ENCODE measurements at regions not wholly inside any gene's neighbourhood (a gene's known extent, or its start where the extent isn't known, plus 50 kb on each side); places are given as distances from the start of the nearest gene placed in this dataset.
A peak's percentile ranks its signal among the peaks of the same experiment; 100 is the strongest.

GRCh38 chr12:12010277-12011039, 60.3 kb upstream of the BCL2L14 start:
- Mint-ChIP-seq H3K4me3 (peak overlapping the region; percentile 81 to 91), H3K27ac (peak overlapping the region; percentile 69 to 88), H3K36me3 (ENCODE audit: insufficient read depth) (peaks cover 12% of the 10 kb centered on the region), H3K9me3 (no peaks in the 10 kb centered on the region), H3K27me3 (peaks cover 0 to 10% of the 10 kb centered on the region in 2 donors), H3K4me1 (ENCODE audit: low read depth in 2 of 2) (peaks cover 48 to 55% of the 10 kb centered on the region in 2 donors)
- DNase-seq, result peak; percentile 22 to 40 (median 24)
- peak; percentile 55 for ATAC-seq (replicated peaks)

DNA sequence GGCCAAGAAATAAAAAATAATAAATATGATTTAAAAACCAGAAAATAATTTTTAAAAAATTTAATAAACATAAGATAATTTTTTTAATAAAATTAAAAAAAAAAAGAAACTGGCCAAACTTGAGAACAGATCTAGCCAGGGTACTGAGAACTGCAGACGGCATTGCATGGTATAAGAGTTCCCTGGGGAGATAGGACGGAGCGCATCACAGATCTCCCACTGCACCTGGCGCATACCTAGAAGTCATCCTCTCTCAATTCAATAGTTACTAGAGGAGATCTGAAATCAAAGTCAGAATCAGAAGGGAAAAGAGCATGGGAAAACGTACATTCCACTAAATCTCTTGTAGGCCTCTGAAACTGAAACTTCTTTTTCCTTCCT, 58.9 kb upstream of the BCL2L14 start:
- H3K27ac Mint-ChIP-seq, result no peak overlapping the region
- H3K4me3 Mint-ChIP-seq, result no peak overlapping the region
- peaks cover 12% of the 10 kb centered on the region for H3K36me3 Mint-ChIP-seq (ENCODE audit: insufficient read depth)

DNA sequence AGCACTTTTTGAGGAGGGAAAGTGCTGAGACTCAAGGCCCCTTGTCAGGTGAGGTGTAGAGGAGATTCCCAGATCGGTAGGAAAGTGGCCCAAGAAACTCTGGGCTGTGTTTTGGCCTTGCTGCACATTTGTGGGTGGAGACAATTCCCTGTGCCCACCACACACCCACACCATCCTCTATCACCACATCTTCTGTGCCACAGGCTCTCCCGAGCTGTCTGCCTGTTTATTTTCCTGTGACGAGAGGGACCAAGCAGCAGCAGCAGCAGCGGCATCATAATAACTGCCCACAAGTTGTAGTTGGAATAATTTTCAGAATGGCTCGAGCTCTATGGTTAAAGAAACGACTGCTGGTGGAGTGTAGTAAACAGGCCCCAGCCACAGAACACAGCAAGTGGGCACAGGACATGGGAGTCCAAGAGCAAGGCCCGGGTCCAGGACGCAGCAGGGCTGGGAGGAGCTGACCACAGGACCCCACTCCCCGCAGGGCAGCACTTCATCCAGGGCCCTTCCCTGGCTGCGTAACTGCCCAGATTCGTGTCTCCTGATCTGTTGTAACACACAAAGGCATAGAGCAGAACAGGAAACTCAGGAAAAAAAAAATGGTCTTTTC, 55.6 kb upstream of the BCL2L14 start:
- no peaks in the 10 kb centered on the region for H3K27me3 Mint-ChIP-seq
- H3K4me1 Mint-ChIP-seq (ENCODE audit: low read depth in 2 of 2), result peaks cover 24% of the 10 kb centered on the region in 2 donors
- ATAC-seq (replicated peaks), result no peak

More for the DNA sequence above, 58.9 kb upstream of the BCL2L14 start:
- Mint-ChIP-seq H3K4me1 (ENCODE audit: low read depth in 2 of 2) (peaks cover 47 to 50% of the 10 kb centered on the region in 2 donors), H3K27me3 (peaks cover 0 to 10% of the 10 kb centered on the region in 2 donors), H3K9me3 (no peaks in the 10 kb centered on the region)
- DNase-seq, result no peak
- no peak for ATAC-seq (replicated peaks)

DNA sequence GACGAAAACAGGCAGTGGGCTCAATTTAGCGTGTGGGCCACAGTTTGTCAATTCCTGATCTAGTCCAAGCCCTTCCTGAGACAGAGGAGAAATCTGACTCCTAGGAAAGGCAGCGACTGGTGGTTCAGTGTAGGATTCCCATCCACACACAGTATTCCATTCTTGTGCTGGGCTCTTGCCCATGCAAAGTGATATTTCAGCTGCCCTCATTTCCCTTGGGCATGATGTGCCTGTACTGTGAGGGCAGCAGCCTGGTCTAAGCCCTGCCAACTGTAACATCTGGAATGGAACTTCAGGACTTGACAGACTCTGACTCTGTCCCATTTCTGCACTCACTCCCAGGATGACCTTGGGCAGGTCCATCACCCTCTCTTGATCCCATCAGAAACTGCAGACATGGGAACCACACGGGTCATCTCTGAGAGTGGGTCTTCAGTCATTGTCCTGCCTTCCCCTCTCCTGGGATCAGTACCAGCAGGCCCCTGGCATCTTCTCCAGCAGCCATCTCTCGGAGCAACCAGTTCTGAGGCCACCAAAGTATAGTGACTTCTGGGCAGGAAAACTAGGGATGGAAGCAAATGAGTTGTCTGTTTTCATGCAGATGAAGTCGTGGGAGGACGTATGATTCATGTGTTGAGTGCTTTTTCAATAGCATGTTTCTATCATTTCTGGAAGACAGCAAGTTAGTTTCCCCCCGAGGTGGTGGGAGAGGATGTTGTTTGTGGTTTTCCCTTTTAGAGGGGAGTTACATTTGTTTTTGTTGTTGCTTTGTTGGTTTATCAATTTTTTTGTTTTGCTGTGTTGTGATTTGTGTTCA, 54.2 kb upstream of the BCL2L14 start:
- no peak for ATAC-seq (replicated peaks)
- H3K4me3 Mint-ChIP-seq, result no peak overlapping the region
- peaks cover 12 to 13% of the 10 kb centered on the region in 2 donors for H3K4me1 Mint-ChIP-seq (ENCODE audit: low read depth in 2 of 2)
- peak overlapping the region; percentile 1 to 67 for H3K27ac Mint-ChIP-seq
- H3K36me3 Mint-ChIP-seq (ENCODE audit: insufficient read depth), result no peaks in the 10 kb centered on the region
- no peaks in the 10 kb centered on the region for H3K9me3 Mint-ChIP-seq
- no peaks in the 10 kb centered on the region for H3K27me3 Mint-ChIP-seq
- DNase-seq, result no peak

More for the DNA sequence above, 55.6 kb upstream of the BCL2L14 start:
- Mint-ChIP-seq H3K36me3 (ENCODE audit: insufficient read depth) (peaks cover 7% of the 10 kb centered on the region), H3K4me3 (no peak overlapping the region), H3K27ac (peak overlapping the region in 1 of 2 donors; percentile 41), H3K9me3 (no peaks in the 10 kb centered on the region)
- DNase-seq, result no peak

DNA sequence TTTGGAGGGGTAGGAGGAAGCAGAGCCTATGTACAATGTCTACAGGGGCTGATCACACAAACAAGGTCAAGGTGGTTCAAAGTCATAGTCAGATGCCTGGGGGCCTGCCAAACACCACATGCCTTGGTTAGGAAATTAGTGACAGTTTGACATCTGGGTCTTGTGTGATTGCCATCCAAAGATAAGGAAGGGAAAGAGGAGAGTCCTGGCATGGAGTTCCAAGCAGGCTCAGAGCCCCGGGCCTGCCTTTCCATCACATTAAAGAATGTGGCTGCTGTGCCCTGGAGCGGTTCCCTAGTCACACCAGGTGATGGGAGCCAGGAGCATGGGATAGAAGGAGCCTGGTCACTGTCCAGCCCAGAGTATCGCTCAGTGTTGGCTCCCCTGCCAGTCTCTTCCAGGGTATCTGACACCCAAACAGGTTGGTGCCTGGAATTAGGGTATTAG, 53.6 kb upstream of the BCL2L14 start:
- DNase-seq, result no peak
- no peaks in the 10 kb centered on the region for H3K27me3 Mint-ChIP-seq
- H3K36me3 Mint-ChIP-seq (ENCODE audit: insufficient read depth), result no peaks in the 10 kb centered on the region
- no peaks in the 10 kb centered on the region for H3K9me3 Mint-ChIP-seq
- no peak for ATAC-seq (replicated peaks)
- peaks cover 9 to 12% of the 10 kb centered on the region in 2 donors for H3K4me1 Mint-ChIP-seq (ENCODE audit: low read depth in 2 of 2)
- H3K4me3 Mint-ChIP-seq, result no peak overlapping the region
- peak overlapping the region; percentile 1 to 67 for H3K27ac Mint-ChIP-seq

GRCh38 chr12:12017798-12018197, 52.9 kb upstream of the BCL2L14 start:
- no peaks in the 10 kb centered on the region for H3K36me3 Mint-ChIP-seq (ENCODE audit: insufficient read depth)
- peak overlapping the region in 1 of 2 donors; percentile 33 for H3K27ac Mint-ChIP-seq
- H3K27me3 Mint-ChIP-seq, result no peaks in the 10 kb centered on the region
- ATAC-seq (replicated peaks), result no peak
- no peak overlapping the region for H3K4me3 Mint-ChIP-seq
- H3K4me1 Mint-ChIP-seq (ENCODE audit: low read depth in 2 of 2), result peaks cover 5 to 9% of the 10 kb centered on the region in 2 donors
- no peaks in the 10 kb centered on the region for H3K9me3 Mint-ChIP-seq
- DNase-seq, result no peak

- Mint-ChIP-seq H3K9me3 (no peaks in the 10 kb centered on the region), H3K36me3 (ENCODE audit: insufficient read depth) (no peaks in the 10 kb centered on the region), H3K4me3 (no peak overlapping the region), H3K27ac (no peak overlapping the region), H3K27me3 (no peaks in the 10 kb centered on the region), H3K4me1 (ENCODE audit: low read depth in 2 of 2) (peaks cover 5 to 9% of the 10 kb centered on the region in 2 donors)
- no peak for DNase-seq
- ATAC-seq (replicated peaks), result no peak
Measured at GRCh38 chr12:12018454-12018853, 52.3 kb upstream of the BCL2L14 start.

DNA sequence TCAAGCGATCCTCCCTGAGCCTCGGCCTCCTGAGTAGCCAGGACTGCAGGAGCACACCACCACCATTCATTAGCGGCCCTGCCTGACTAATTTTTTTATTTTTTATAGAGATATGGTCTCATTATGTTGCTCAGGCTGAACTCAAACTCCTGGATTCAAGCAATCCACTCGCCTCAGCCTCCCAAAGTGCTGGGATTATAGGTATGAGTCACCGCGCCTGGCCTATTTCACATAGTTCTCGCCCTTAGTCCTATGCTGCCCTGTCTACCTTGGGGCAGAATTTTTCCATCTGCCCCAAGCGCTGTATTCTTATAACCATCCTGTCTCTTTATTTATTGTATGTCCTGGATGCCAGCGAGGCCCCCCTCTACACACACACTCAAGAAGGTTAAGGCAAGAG, 50.9 kb upstream of the BCL2L14 start:
- no peaks in the 10 kb centered on the region for H3K27me3 Mint-ChIP-seq
- no peak for ATAC-seq (replicated peaks)
- DNase-seq, result no peak
- H3K9me3 Mint-ChIP-seq, result no peaks in the 10 kb centered on the region
- no peak overlapping the region for H3K4me3 Mint-ChIP-seq
- peaks cover 9% of the 10 kb centered on the region in 2 donors for H3K4me1 Mint-ChIP-seq (ENCODE audit: low read depth in 2 of 2)
- H3K27ac Mint-ChIP-seq, result no peak overlapping the region
- no peaks in the 10 kb centered on the region for H3K36me3 Mint-ChIP-seq (ENCODE audit: insufficient read depth)

- H3K4me3 Mint-ChIP-seq, result no peak overlapping the region
- peaks cover 13 to 16% of the 10 kb centered on the region in 2 donors for H3K4me1 Mint-ChIP-seq (ENCODE audit: low read depth in 2 of 2)
- no peaks in the 10 kb centered on the region for H3K36me3 Mint-ChIP-seq (ENCODE audit: insufficient read depth)
- H3K27me3 Mint-ChIP-seq, result no peaks in the 10 kb centered on the region
- DNase-seq, result no peak
- H3K9me3 Mint-ChIP-seq, result no peaks in the 10 kb centered on the region
- no peak overlapping the region for H3K27ac Mint-ChIP-seq
- ATAC-seq (replicated peaks), result no peak
Measured at GRCh38 chr12:12020762-12021161, 50.0 kb upstream of the BCL2L14 start.

All from effector memory CD8-positive, alpha-beta T cell (primary cell).